Pancreas (tissue), 10 donors: ENCODE measurements at regions not wholly inside any gene's neighbourhood (a gene's known extent, or its start where the extent isn't known, plus 50 kb on each side); places are given as distances from the start of the nearest gene placed in this dataset.

Experiments
- ATAC-seq, 4 donors: fragments of 200-7000 bp; cut with Tn5 transposase; one replicate each; pipeline versions ENCODE4 v1.8.0 to v1.9.1; 2020; ENCODE audit warnings: mild to moderate bottlenecking in 4 of 4, moderate library complexity in 4 of 4
- DNase-seq, 6 donors: peaks; one replicate each; pipeline ENCODE4 v3.0.0-alpha.2; 2020
- FAIRE-seq: peaks from 2 replicates; lab custom pipeline; 2012; peaks lifted over from hg19 to GRCh38; lab: Jason Lieb, UNC
- H3K27ac ChIP-seq, 4 donors: fragments of 200-600 bp; sonication (generic); 1 replicate in 3 of 4; 2 replicates in 1 of 4; pipeline versions ENCODE4 v1.5.0 to v1.8.0; 2020
- H3K27me3 ChIP-seq, 4 donors: fragments of 200-600 bp; one replicate each; pipeline ENCODE4 v1.8.0; 2021
- H3K36me3 ChIP-seq, 3 donors: fragments of 200-600 bp; sonication (generic) in 1 of 3; one replicate each; pipeline versions ENCODE4 v1.5.0 to v1.8.0; 2020 to 2021
- H3K4me1 ChIP-seq, 3 donors: fragments of 200-600 bp; one replicate each; pipeline ENCODE4 v1.8.0; 2021
- H3K4me3 ChIP-seq, 4 donors: fragments of 200-600 bp; sonication (generic) in 2 of 4; one replicate each; pipeline versions ENCODE4 v1.5.0 to v1.8.0; 2020 to 2021
- H3K9me3 ChIP-seq, 4 donors: fragments of 200-600 bp; one replicate each; pipeline ENCODE4 v1.8.0; 2021
- WGBS, 2 donors: extraction: QIAGEN DNeasy Blood & Tissue Kit; methylation state at CpG; one replicate each; pipeline ENCODE4 v1.1.7; 2013; 5-methylcytosine and 5-hydroxymethylcytosine counted together
- intact Hi-C, 3 donors: fragments of 100-400 bp; cut with DNase I; formaldehyde crosslinking; loops; one replicate each; pipeline versions ENCODE4 v1.11.1 to v1.14.2; 2022
- TF ChIP-seq, protein P1 (sequence below), 4 donors: fragments of 200-600 bp; sonication (generic) in 3 of 4; IDR thresholded peaks; one replicate each; pipeline versions ENCODE4 v1.5.0 to v1.8.0; 2021; ENCODE audit warnings: antibody characterized with exemption in 4 of 4
- donor health status: healthy with polysubstance abuse.
- donor health status: DM: no; HTN: no; CAD: no; lungs with moderate emphysema.
- donor health status: DM: no; HTN: no; CAD: no.
- donor health status: control.
- donor health status: control.
- donor health status: Bipolar disorder and iron deficiency.
- donor health status: DM: yes; HTN: yes; CAD: no.
- donor health status: DM: no; HTN: no; CAD: no.
- donor health status: DM: no; HTN: no; CAD: no.
- donor health status: DM: yes; HTN: yes; CAD: no.

DNA sequence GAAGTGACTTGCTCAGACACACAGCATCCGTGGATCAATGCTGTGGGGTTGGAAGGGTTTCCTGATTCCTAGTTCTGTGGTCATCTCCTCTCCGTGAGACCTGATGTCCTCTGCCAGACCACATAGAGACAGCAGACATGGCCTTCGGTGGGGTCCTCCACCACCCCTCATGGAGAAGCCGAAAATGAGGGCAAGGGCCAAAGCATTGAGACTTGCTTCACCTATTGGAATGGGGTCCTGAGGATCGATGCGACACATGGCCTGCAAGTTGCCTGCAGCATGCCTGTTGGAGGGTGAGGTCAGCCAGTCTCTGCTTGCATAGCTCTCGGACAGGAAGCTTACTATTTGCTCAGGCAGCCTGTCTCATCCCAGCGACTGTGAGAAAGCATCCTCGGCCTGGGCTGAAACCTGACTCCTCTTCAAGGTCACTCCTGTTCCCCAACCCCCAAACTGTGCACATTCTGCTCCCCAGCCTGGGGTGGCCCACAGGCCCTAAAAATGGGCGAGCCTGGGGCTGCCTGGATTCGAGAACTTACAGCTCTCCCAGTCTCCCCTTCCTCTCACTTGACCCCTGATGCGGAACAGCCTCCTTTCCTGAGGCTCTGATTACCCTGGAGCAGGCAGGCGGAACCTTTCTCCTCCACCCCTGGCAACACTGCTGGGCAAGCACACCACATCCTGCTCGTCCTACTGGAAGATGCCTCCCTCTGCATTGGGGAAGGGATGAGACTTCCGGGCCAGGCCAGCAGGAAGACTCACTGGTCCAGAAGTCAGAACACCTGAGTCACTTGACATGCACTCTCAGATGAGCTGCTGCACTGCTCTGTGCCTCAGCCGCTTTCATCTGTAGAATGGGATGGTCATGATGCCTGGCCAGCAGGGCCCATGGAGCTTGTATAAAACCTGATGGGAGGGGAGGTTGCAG, 186.9 kb downstream of the RGS3 start:
- intact Hi-C loops = loop anchor here in 2 of 3 donors (5.0 to 10.0 kb wide), 2 partner anchors 203 to 206 kb away; no protein-coding TSS in a partner anchor
- no peaks in the 10 kb centered on the region for H3K4me1 ChIP-seq
- ATAC-seq (no peak), FAIRE-seq (no peak), DNase-seq (peak in 1 of 6 donors; percentile 12)
- H3K27ac ChIP-seq = no peak overlapping the region
- H3K36me3 ChIP-seq = no peaks in the 10 kb centered on the region
- H3K9me3 ChIP-seq = no peaks in the 10 kb centered on the region
- no peaks in the 10 kb centered on the region for H3K27me3 ChIP-seq
- TF ChIP-seq, protein P1, sequence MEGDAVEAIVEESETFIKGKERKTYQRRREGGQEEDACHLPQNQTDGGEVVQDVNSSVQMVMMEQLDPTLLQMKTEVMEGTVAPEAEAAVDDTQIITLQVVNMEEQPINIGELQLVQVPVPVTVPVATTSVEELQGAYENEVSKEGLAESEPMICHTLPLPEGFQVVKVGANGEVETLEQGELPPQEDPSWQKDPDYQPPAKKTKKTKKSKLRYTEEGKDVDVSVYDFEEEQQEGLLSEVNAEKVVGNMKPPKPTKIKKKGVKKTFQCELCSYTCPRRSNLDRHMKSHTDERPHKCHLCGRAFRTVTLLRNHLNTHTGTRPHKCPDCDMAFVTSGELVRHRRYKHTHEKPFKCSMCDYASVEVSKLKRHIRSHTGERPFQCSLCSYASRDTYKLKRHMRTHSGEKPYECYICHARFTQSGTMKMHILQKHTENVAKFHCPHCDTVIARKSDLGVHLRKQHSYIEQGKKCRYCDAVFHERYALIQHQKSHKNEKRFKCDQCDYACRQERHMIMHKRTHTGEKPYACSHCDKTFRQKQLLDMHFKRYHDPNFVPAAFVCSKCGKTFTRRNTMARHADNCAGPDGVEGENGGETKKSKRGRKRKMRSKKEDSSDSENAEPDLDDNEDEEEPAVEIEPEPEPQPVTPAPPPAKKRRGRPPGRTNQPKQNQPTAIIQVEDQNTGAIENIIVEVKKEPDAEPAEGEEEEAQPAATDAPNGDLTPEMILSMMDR (IDR thresholded peaks at IDR 0.05) = no peak
- H3K4me3 ChIP-seq = no peak overlapping the region
- WGBS, 2 donors = 73 to 77% methylated on average over 16 of the region's 16 CpGs

DNA sequence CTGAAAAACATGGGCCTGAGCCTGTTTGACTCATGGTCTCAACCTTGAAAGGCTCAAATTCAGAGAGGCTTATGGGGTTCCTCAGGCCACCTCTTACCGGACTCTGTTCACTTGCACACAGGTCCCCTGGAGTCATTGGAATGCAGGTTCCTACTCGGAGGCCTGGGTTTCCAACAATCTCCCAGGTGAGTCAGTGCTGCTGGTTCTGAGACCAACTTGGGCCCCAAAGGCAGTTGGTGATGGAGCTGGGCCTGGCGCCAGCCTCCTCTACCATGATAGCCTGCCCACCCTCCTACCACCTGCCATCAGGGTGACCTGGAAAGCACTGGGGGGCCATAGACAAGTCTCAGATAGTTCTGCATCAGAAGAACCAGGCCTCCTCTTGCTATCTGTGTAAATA, 188.4 kb downstream of the RGS3 start:
- Histone ChIP-seq H3K27me3 (no peaks in the 10 kb centered on the region), H3K9me3 (no peaks in the 10 kb centered on the region), H3K4me1 (no peaks in the 10 kb centered on the region), H3K4me3 (no peak overlapping the region), H3K36me3 (no peaks in the 10 kb centered on the region), H3K27ac (no peak overlapping the region)
- TF ChIP-seq, protein P1 (IDR thresholded peaks at IDR 0.05) = no peak
- intact Hi-C loops = loop anchor here in 2 of 3 donors (5.0 to 10.0 kb wide), 2 partner anchors 205 to 207 kb away; no protein-coding TSS in a partner anchor
- WGBS, 2 donors = 91 to 99% methylated on average over 3 of the region's 3 CpGs
- DNase-seq (peak in 1 of 6 donors; percentile 5), FAIRE-seq (no peak), ATAC-seq (no peak)

DNA sequence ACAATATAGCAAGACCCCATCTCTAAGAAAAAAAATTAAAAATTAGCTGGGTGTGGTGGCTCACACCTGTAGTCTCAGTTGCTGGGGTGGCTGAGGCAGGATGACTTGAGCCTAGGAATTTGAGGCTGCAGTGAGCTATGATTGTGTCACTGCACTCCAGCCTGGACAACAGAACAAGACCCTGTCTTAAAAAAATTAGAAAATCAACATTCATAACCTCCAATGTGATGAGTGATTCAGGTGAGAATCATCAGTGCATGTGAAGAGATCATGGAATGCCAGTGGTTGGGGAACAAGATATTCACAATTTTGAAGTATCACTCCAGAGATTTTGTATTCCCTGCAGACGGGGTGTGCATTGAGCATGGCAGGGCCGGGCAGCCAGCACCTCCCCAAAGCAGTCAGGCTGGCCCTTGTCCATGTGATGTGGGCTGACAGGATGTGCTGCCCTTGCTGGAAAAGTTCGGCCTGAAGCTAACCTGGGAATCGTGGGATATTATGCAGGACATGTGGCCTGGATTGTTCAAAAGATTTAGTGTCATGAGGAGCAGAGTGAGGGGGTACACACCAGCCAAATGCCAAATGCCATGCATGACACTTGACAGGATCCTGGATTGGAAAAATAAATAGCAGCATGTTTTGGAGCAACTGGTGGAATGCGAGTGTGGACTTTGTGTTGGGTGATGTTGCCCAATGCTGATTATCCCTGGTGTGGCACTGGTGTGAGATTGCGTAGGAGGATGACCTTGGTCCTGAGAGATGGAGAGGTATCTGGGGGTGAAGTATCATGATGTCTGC, 189.0 kb downstream of the RGS3 start:
- ATAC-seq = no peak
- no peaks in the 10 kb centered on the region for H3K4me1 ChIP-seq
- DNase-seq = peak in 1 of 6 donors; percentile 3
- no peaks in the 10 kb centered on the region for H3K9me3 ChIP-seq
- H3K4me3 ChIP-seq = no peak overlapping the region
- H3K27me3 ChIP-seq = no peaks in the 10 kb centered on the region
- FAIRE-seq = no peak
- WGBS, 2 donors = 56 to 59% methylated on average over 6 of the region's 6 CpGs
- intact Hi-C loops = loop anchor here in 2 of 3 donors (5.0 to 10.0 kb wide), 2 partner anchors 205 to 208 kb away; no protein-coding TSS in a partner anchor
- no peak overlapping the region for H3K27ac ChIP-seq
- H3K36me3 ChIP-seq = no peaks in the 10 kb centered on the region
- TF ChIP-seq, protein P1 (IDR thresholded peaks at IDR 0.05) = no peak

DNA sequence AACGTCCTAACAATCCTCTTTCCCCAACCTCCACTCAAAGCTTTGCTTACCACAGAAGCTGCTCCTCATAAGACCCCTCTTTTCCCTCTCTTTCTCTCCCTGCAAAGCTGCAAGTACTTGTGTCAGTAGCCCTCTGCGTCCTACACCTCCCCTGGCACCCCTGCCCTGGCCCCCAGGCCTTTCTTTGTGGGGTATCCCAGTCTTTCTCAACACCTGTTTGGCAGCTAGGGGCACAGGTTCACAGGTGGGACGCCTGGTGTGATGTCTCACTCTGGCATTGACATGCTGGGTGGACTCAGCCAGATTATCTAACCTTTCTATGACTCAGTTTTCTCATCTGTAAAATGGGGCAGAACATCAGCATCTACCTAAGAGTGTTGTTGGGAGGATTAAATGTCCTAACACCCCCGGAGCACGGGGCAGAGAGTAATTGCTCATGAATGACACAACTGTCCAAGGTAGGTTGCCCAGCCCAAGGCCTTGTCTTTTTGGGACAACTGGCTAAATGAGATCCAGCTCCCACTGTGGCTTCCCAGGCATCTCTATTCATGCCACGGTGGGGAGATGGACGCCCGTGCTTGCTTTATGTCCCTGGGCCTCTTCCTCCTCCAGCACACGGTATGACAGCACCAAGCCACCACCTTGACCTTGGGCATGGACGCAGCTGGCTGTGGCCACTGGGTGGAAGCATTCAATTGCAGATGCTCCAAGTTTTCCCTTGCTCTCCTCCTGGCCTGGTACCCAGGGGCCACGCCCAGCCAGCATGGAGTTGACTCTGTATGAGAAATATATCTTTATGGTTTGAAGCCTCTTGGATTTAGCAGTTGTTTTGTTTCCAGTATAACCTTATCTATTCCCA, 190.4 kb downstream of the RGS3 start:
- Histone ChIP-seq H3K27ac (no peak overlapping the region), H3K4me1 (no peaks in the 10 kb centered on the region), H3K27me3 (no peaks in the 10 kb centered on the region), H3K36me3 (no peaks in the 10 kb centered on the region), H3K4me3 (no peak overlapping the region), H3K9me3 (no peaks in the 10 kb centered on the region)
- 74 to 75% methylated on average over 11 of the region's 11 CpGs for WGBS, 2 donors
- TF ChIP-seq, protein P1 (IDR thresholded peaks at IDR 0.05) = no peak
- FAIRE-seq = no peak
- intact Hi-C loops = loop anchor here (2.0 to 10.0 kb wide), 3 partner anchors 207 to 209 kb away; no protein-coding TSS in a partner anchor
- no peak for ATAC-seq
- peak in 1 of 6 donors; percentile 11 for DNase-seq
